ENCODE measurements at regions not wholly inside any gene's neighbourhood (a gene's known extent, or its start where the extent isn't known, plus 50 kb on each side); places are given as distances from the start of the nearest gene placed in this dataset.

- no peak for TF ChIP-seq CTCF (IDR thresholded peaks at IDR 0.05)
- no peak for TF ChIP-seq POLR2A (IDR thresholded peaks at IDR 0.05)
- no peak overlapping the region for H3K4me3 ChIP-seq (ENCODE audit: low read depth, poor library complexity, severe bottlenecking)
- intact Hi-C loops (cut with DNase I; ENCODE audit: low total_unique reads): no loop called here
- DNase-seq (ENCODE audit: low spot score in 2 of 2): no peak
These were observed 230.2 kb upstream of the TRPC4 start for GRCh38 chr13:38099751-38100150.

- intact Hi-C loops (cut with DNase I; ENCODE audit: low total_unique reads): no loop called here
- WGBS, 2 donors: 83 to 96% methylated on average over 4 of the region's 4 CpGs
These were observed 223.9 kb upstream of the TRPC4 start for GRCh38 chr13:38093425-38093824.

GRCh38 chr13:38090913-38091312, 221.3 kb upstream of the TRPC4 start:
- intact Hi-C loops (cut with DNase I; ENCODE audit: low total_unique reads): no loop called here
- TF ChIP-seq POLR2A (IDR thresholded peaks at IDR 0.05): no peak
- no peak for TF ChIP-seq CTCF (IDR thresholded peaks at IDR 0.05)
- no peak overlapping the region for H3K4me3 ChIP-seq (ENCODE audit: low read depth, poor library complexity, severe bottlenecking)
- 27 to 58% methylated on average over 2 of the region's 2 CpGs for WGBS, 2 donors
- DNase-seq (ENCODE audit: low spot score in 2 of 2): no peak

More at GRCh38 chr13:38093425-38093824, 223.9 kb upstream of the TRPC4 start:
- no peak overlapping the region for H3K4me3 ChIP-seq (ENCODE audit: low read depth, poor library complexity, severe bottlenecking)
- no peak for DNase-seq (ENCODE audit: low spot score in 2 of 2)
- no peak for TF ChIP-seq CTCF (IDR thresholded peaks at IDR 0.05)

- 82 to 98% methylated on average over 4 of the region's 4 CpGs for WGBS, 2 donors
- DNase-seq (ENCODE audit: low spot score in 2 of 2): no peak
- no peak overlapping the region for H3K4me3 ChIP-seq (ENCODE audit: low read depth, poor library complexity, severe bottlenecking)
- intact Hi-C loops (cut with DNase I; ENCODE audit: low total_unique reads): no loop called here
- TF ChIP-seq POLR2A (IDR thresholded peaks at IDR 0.05) (no peak), CTCF (IDR thresholded peaks at IDR 0.05) (no peak)
These were observed 217.1 kb upstream of the TRPC4 start for GRCh38 chr13:38086721-38087120.

- no peak for DNase-seq (ENCODE audit: low spot score in 2 of 2)
- TF ChIP-seq POLR2A (IDR thresholded peaks at IDR 0.05) (no peak), CTCF (IDR thresholded peaks at IDR 0.05) (no peak)
- intact Hi-C loops (cut with DNase I; ENCODE audit: low total_unique reads): no loop called here
- 90 to 96% methylated on average over 3 of the region's 3 CpGs for WGBS, 2 donors
- no peak overlapping the region for H3K4me3 ChIP-seq (ENCODE audit: low read depth, poor library complexity, severe bottlenecking)
These were observed 216.4 kb upstream of the TRPC4 start for GRCh38 chr13:38086013-38086412.

- intact Hi-C loops (cut with DNase I; ENCODE audit: low total_unique reads): no loop called here
- no peak for TF ChIP-seq CTCF (IDR thresholded peaks at IDR 0.05)
- no peak for TF ChIP-seq POLR2A (IDR thresholded peaks at IDR 0.05)
- H3K4me3 ChIP-seq (ENCODE audit: low read depth, poor library complexity, severe bottlenecking): no peak overlapping the region
- WGBS, 2 donors: 74 to 83% methylated on average over 1 of the region's 1 CpG
- no peak for DNase-seq (ENCODE audit: low spot score in 2 of 2)
These were observed 204.4 kb upstream of the TRPC4 start for GRCh38 chr13:38073931-38074330.
